GM12878 (cell line): ENCODE measurements at regions not wholly inside any gene's neighbourhood (a gene's known extent, or its start where the extent isn't known, plus 50 kb on each side); places are given as distances from the start of the nearest gene placed in this dataset.
"Not testable (repeated sequence)": the region's sequence is repeated elsewhere in the genome, so short reads cannot be mapped to it uniquely, and the experiment has no call there.

Experiments
- ATAC-seq: fragments of 200-7000 bp; cut with Tn5 transposase; 3 replicates; pipeline ENCODE4 v1.9.1; 2020; ENCODE audit warnings: mild to moderate bottlenecking, moderate library complexity
- BruUV-seq: library from RNA; stranded (reverse); fragments of 400-500 nt; replicated peaks from 2 replicates; lab custom pipeline; 2021; lab: Mats Ljungman, UMichigan
- CTCF ChIA-PET: fragments of 300-600 bp; sonication (Branson Sonifier 250); formaldehyde crosslinking; extraction: SDS; loops from one replicate; lab custom pipeline; 2021; ENCODE audit warnings: inconsistent platforms; lab: Yijun Ruan, JAX
- POLR2A ChIA-PET: fragments of 350-600 bp; formaldehyde crosslinking; extraction: SDS; loops from one replicate; lab custom pipeline; 2021; ENCODE audit warnings: inconsistent platforms; lab: Charles Lee
- RAD21 ChIA-PET: fragments of 300-600 bp; sonication (Branson Sonifier 250); formaldehyde crosslinking; loops from one replicate; lab custom pipeline; 2023; ENCODE audit warnings: antibody characterized with exemption; ENCODE audit not compliant: unreplicated experiment; lab: Charles Lee
- SMC1A ChIA-PET: fragments of 300-600 bp; sonication (Branson Sonifier 250); formaldehyde crosslinking; loops from one replicate; lab custom pipeline; 2023; ENCODE audit not compliant: unreplicated experiment, uncharacterized antibody; lab: Charles Lee
- DNase-seq: peaks from one replicate; pipeline ENCODE4 v3.0.0-alpha.2; 2011; ENCODE audit warnings: low read depth, low spot score
- FAIRE-seq: peaks from 3 replicates; lab custom pipeline; 2011; peaks lifted over from hg19 to GRCh38; lab: Jason Lieb, UNC
- H2AFZ ChIP-seq: 2 replicates; pipeline ENCODE4 v1.6.0; 2011; ENCODE audit warnings: low read depth, low read length, control low read depth; ENCODE audit not compliant: control insufficient read depth
- H3K27ac ChIP-seq: 2 replicates; pipeline ENCODE4 v1.5.1; 2011; ENCODE audit warnings: control low read depth; ENCODE audit not compliant: control insufficient read depth, insufficient read depth
- H3K27me3 ChIP-seq, 2 experiments: replicated peaks in 1 of 2; 2 replicates each; pipeline versions ENCODE4 v1.6.0 to v1.6.1; 2011; ENCODE audit warnings: low read length in 1 of 2; ENCODE audit not compliant: control insufficient read depth in 2 of 2, insufficient read depth in 2 of 2
- H3K36me3 ChIP-seq, 2 experiments: 2 replicates each; pipeline ENCODE4 v1.5.1; 2011; ENCODE audit warnings: low read length in 1 of 2; ENCODE audit not compliant: control insufficient read depth in 2 of 2, insufficient read depth in 2 of 2
- H3K4me1 ChIP-seq: 2 replicates; pipeline ENCODE4 v1.6.1; 2011; ENCODE audit warnings: mild to moderate bottlenecking, low read length, moderate library complexity, mixed read lengths; ENCODE audit not compliant: control insufficient read depth, insufficient read depth
- H3K4me2 ChIP-seq: 2 replicates; pipeline ENCODE4 v1.6.0; 2011; ENCODE audit warnings: control low read depth; ENCODE audit not compliant: control insufficient read depth, insufficient read depth
- H3K4me3 ChIP-seq: fragments of 200-600 bp; sonication (generic); 2 replicates; pipeline ENCODE4 v1.5.1; 2016
- H3K79me2 ChIP-seq: 2 replicates; pipeline ENCODE4 v1.6.0; 2011; ENCODE audit warnings: low read length; ENCODE audit not compliant: control insufficient read depth, insufficient read depth
- H3K9ac ChIP-seq: 2 replicates; pipeline ENCODE4 v1.8.0; 2011; ENCODE audit warnings: low read length, control low read depth, mixed read lengths; ENCODE audit not compliant: control insufficient read depth, insufficient read depth
- H3K9me3 ChIP-seq: replicated peaks from 3 replicates; pipeline ENCODE4 v1.5.1; 2011; ENCODE audit warnings: mild to moderate bottlenecking, low read length; ENCODE audit not compliant: control insufficient read depth, insufficient read depth
- H4K20me1 ChIP-seq: 2 replicates; pipeline ENCODE4 v1.6.0; 2011; ENCODE audit not compliant: control insufficient read depth, insufficient read depth
- BCL3 ChIP-seq: IDR thresholded peaks from 2 replicates; pipeline ENCODE4 v1.6.1; 2011; ENCODE audit warnings: borderline replicate concordance, low read depth, mild to moderate bottlenecking, moderate library complexity, low read length; ENCODE audit not compliant: insufficient read depth, poor library complexity, severe bottlenecking
- FOS ChIP-seq: IDR thresholded peaks from 3 replicates; pipeline ENCODE4 v1.6.1; 2011; ENCODE audit warnings: borderline replicate concordance; ENCODE audit not compliant: insufficient read length; ENCODE audit errors: extremely low read depth
- HCFC1 ChIP-seq: fragments of 150-350 bp; IDR thresholded peaks from 2 replicates; pipeline ENCODE4 v1.6.1; 2014; ENCODE audit warnings: low read length
- IRF5 ChIP-seq: fragments of 450-650 bp; IDR thresholded peaks from 2 replicates; pipeline ENCODE4 v1.6.1; 2017; ENCODE audit warnings: borderline replicate concordance
- LARP7 ChIP-seq: fragments of 450-650 bp; IDR thresholded peaks from 2 replicates; pipeline ENCODE4 v1.6.1; 2017; ENCODE audit warnings: mild to moderate bottlenecking
- NRF1 ChIP-seq: conservative IDR thresholded peaks from 2 replicates; pipeline ENCODE4 v1.6.1; 2011; ENCODE audit warnings: mild to moderate bottlenecking, low read depth, low read length, improper control_type of control experiment
- RELA ChIP-seq: fragments of 450-650 bp; IDR thresholded peaks from 2 replicates; pipeline ENCODE4 v1.8.0; 2014; ENCODE audit warnings: borderline replicate concordance; ENCODE audit not compliant: partially characterized antibody
- SMAD5 ChIP-seq: IDR thresholded peaks from 2 replicates; pipeline ENCODE4 v1.6.1; 2016; ENCODE audit warnings: antibody characterized with exemption, low read depth
- ZBTB11 ChIP-seq: fragments of 450-650 bp; formaldehyde crosslinking; IDR thresholded peaks from 2 replicates; pipeline ENCODE4 v1.5.0; 2022; ENCODE audit warnings: mild to moderate bottlenecking, missing genetic modification characterization
- WGBS: methylation state at CpG from one replicate; pipeline ENCODE4 v1.1.6; 2016; ENCODE audit warnings: low lambda C conversion rate; ENCODE audit not compliant: insufficient replicate concordance, insufficient coverage; ENCODE audit errors: missing lambda C conversion rate; 5-methylcytosine and 5-hydroxymethylcytosine counted together
- in situ Hi-C: fragments of 300-500 bp; cut with MboI; formaldehyde crosslinking; loops from 9 replicates; pipeline ENCODE4 v1.14.3; 2018; ENCODE audit warnings: mixed read lengths
- intact Hi-C: fragments of 100-400 bp; cut with micrococcal nuclease; formaldehyde crosslinking; loops from one replicate; pipeline ENCODE4 v1.14.2; 2022; ENCODE audit not compliant: unreplicated experiment

GRCh38 chr6:4629789-4630188 lies 146.4 kb upstream of the CDYL start:
- DNase-seq, RAD21 ChIA-PET, H3K9ac ChIP-seq, H3K36me3 ChIP-seq, H4K20me1 ChIP-seq, ATAC-seq, H3K4me3 ChIP-seq, CTCF ChIA-PET, in situ Hi-C loops, SMC1A ChIA-PET, intact Hi-C loops, H3K79me2 ChIP-seq, POLR2A ChIA-PET, H3K27me3 ChIP-seq, H3K4me2 ChIP-seq, H3K9me3 ChIP-seq, BruUV-seq, H2AFZ ChIP-seq, H3K4me1 ChIP-seq, H3K27ac ChIP-seq, FAIRE-seq: not testable (repeated sequence)
- 40% methylated on average over 1 of the region's 1 CpG for WGBS

- ATAC-seq (no peak), FAIRE-seq (no peak), DNase-seq (no peak)
- Histone ChIP-seq H3K9me3 (no peaks in the 10 kb centered on the region; the same call in 2 of the 3 replicates), H3K4me3 (no peak overlapping the region), H4K20me1 (no peaks in the 10 kb centered on the region; the same call in 1 of the 2 replicates), H2AFZ (no peak overlapping the region), H3K36me3 (no peaks in the 10 kb centered on the region), H3K4me2 (no peak overlapping the region), H3K79me2 (no peaks in the 10 kb centered on the region), H3K9ac (no peak overlapping the region), H3K4me1 (no peaks in the 10 kb centered on the region), H3K27me3 (no peaks in the 10 kb centered on the region), H3K27ac (no peak overlapping the region)
- in situ Hi-C loops (no loop called here), intact Hi-C loops (no loop called here)
- no TSS peak for BruUV-seq
- ChIA-PET POLR2A (no interaction called here), CTCF (no interaction called here), SMC1A (no interaction called here), RAD21 (no interaction called here)
- 57% methylated on average over 6 of the region's 6 CpGs for WGBS
- TF ChIP-seq ZBTB11 (CRISPR knock-in tag) (no peak), IRF5 (no peak), RELA (no peak), NRF1 (no peak), HCFC1 (no peak), SMAD5 (no peak), BCL3 (no peak), LARP7 (no peak), FOS (no peak)
Observed at GRCh38 chr6:4625557-4625956, 150.6 kb upstream of the CDYL start.
